HG02870 (cell line): ENCODE measurements at regions not wholly inside any gene's neighbourhood (a gene's known extent, or its start where the extent isn't known, plus 50 kb on each side); places are given as distances from the start of the nearest gene placed in this dataset.
"Not testable (repeated sequence)": the region's sequence is repeated elsewhere in the genome, so short reads cannot be mapped to it uniquely, and the experiment has no call there.

ENCODE experiments used
- ATAC-seq: cut with Tn5 transposase; IDR thresholded peaks from one replicate; pipeline ENCODE4 v1.9.1; 2021; ENCODE audit warnings: mild to moderate bottlenecking, moderate library complexity; ENCODE audit not compliant: unreplicated experiment

GRCh38 chr11:105432241-105432995, 177.5 kb upstream of the GRIA4 start:
- no peak for ATAC-seq

- ATAC-seq: no peak
These were observed 180.6 kb upstream of the GRIA4 start for GRCh38 chr11:105429096-105429910.

GRCh38 chr11:105407101-105407500, 202.8 kb upstream of the GRIA4 start:
- no peak for ATAC-seq

GRCh38 chr11:105401269-105401809, 208.5 kb upstream of the GRIA4 start:
- no peak for ATAC-seq

- no peak for ATAC-seq
These were observed 210.4 kb upstream of the GRIA4 start for GRCh38 chr11:105399511-105399910.

- no peak for ATAC-seq
These were observed 211.2 kb upstream of the GRIA4 start for GRCh38 chr11:105398636-105399035.

- no peak for ATAC-seq
These were observed 216.5 kb upstream of the GRIA4 start for GRCh38 chr11:105393326-105393725.

- no peak for ATAC-seq
These were observed 217.3 kb upstream of the GRIA4 start for GRCh38 chr11:105392556-105392955.

GRCh38 chr11:105389952-105390351, 219.9 kb upstream of the GRIA4 start:
- no peak for ATAC-seq

- no peak for ATAC-seq
These were observed 221.9 kb upstream of the GRIA4 start for GRCh38 chr11:105388006-105388405.

GRCh38 chr11:105381941-105382340, 227.9 kb upstream of the GRIA4 start:
- no peak for ATAC-seq

GRCh38 chr11:105377870-105378269, 232.0 kb upstream of the GRIA4 start:
- no peak for ATAC-seq

- ATAC-seq: no peak
These were observed 232.6 kb upstream of the CARD18 start for GRCh38 chr11:105372206-105372605.

GRCh38 chr11:105371311-105371710, 231.7 kb upstream of the CARD18 start:
- ATAC-seq: no peak

GRCh38 chr11:105368711-105369110, 229.1 kb upstream of the CARD18 start:
- ATAC-seq: no peak

- no peak for ATAC-seq
These were observed 227.6 kb upstream of the CARD18 start for GRCh38 chr11:105367129-105367528.

- ATAC-seq: no peak
These were observed 222.1 kb upstream of the CARD18 start for GRCh38 chr11:105361651-105362050.

GRCh38 chr11:105357764-105358163, 218.2 kb upstream of the CARD18 start:
- ATAC-seq: no peak

GRCh38 chr11:105357146-105357545, 217.6 kb upstream of the CARD18 start:
- no peak for ATAC-seq

- ATAC-seq: not testable (repeated sequence)
These were observed 210.3 kb upstream of the CARD18 start for GRCh38 chr11:105349867-105350266.

GRCh38 chr11:105344938-105345337, 205.4 kb upstream of the CARD18 start:
- ATAC-seq: no peak
